H1 (cell line): ENCODE measurements at regions not wholly inside any gene's neighbourhood (a gene's known extent, or its start where the extent isn't known, plus 50 kb on each side); places are given as distances from the start of the nearest gene placed in this dataset.

Experiments used
- BRCA1 ChIP-seq: IDR thresholded peaks from 2 replicates; pipeline ENCODE4 v1.6.1; 2012; ENCODE audit warnings: low read depth, low read length, improper control_type of control experiment
- CHD2 ChIP-seq: IDR thresholded peaks from 2 replicates; pipeline ENCODE4 v1.6.1; 2012; ENCODE audit warnings: low read length, improper control_type of control experiment
- CHD7 ChIP-seq: fragments of 300-600 bp; sonication (generic); IDR thresholded peaks from 2 replicates; pipeline ENCODE4 v1.7.1; 2012; ENCODE audit warnings: low read length, moderate library complexity, mild to moderate bottlenecking, inconsistent platforms; ENCODE audit not compliant: insufficient replicate concordance
- CREB1 ChIP-seq: IDR thresholded peaks from 2 replicates; pipeline ENCODE4 v1.6.1; 2012; ENCODE audit warnings: inconsistent platforms
- SAP30 ChIP-seq: fragments of 300-600 bp; sonication (generic); IDR thresholded peaks from 2 replicates; pipeline ENCODE4 v1.7.1; 2012; ENCODE audit warnings: low read length, moderate library complexity, mild to moderate bottlenecking, inconsistent platforms; ENCODE audit not compliant: insufficient read depth, insufficient replicate concordance
- SIN3A ChIP-seq, 2 experiments: IDR thresholded peaks in 1 of 2; conservative IDR thresholded peaks in 1 of 2; 2 replicates each; pipeline ENCODE4 v1.6.1; 2011 to 2012; ENCODE audit warnings: low read length in 2 of 2, improper control_type of control experiment in 1 of 2, low read depth in 1 of 2, mild to moderate bottlenecking in 1 of 2
- SP2 ChIP-seq: IDR thresholded peaks from 2 replicates; pipeline ENCODE4 v1.6.1; 2012; ENCODE audit warnings: mild to moderate bottlenecking, low read length, inconsistent platforms

GRCh38 chr1:190747704-190748103, 270.0 kb upstream of the BRINP3 start (continued):
- TF ChIP-seq CHD7 (no peak), BRCA1 (no peak), SIN3A (conservative IDR thresholded peaks at IDR 0.05 in 1 of 2, IDR thresholded peaks at IDR 0.05 in 1 of 2; ENCODE audit: low read depth in 1 of 2, low read length in 2 of 2) (no peak), CHD2 (no peak), SP2 (no peak), CREB1 (no peak), SAP30 (no peak)
- TF ChIP-seq, all 59 proteins: peak for 0
